T-helper 2 cell (primary cell): ENCODE measurements at regions not wholly inside any gene's neighbourhood (a gene's known extent, or its start where the extent isn't known, plus 50 kb on each side); places are given as distances from the start of the nearest gene placed in this dataset.

Experiments used
- DNase-seq, 5 experiments: peaks; one replicate each; pipeline versions ENCODE4 v3.0.0 to v3.0.0-alpha.2; 2012 to 2022

- no peak for DNase-seq
These were observed 758.0 kb upstream of the B3GALT2 start for GRCh38 chr1:193944454-193944853.

GRCh38 chr1:193940176-193940575 lies 753.8 kb upstream of the B3GALT2 start:
- DNase-seq: no peak

- no peak for DNase-seq
These were observed 753.2 kb upstream of the B3GALT2 start for GRCh38 chr1:193939585-193939984.

- no peak for DNase-seq
These were observed 750.9 kb upstream of the B3GALT2 start for GRCh38 chr1:193937308-193937707.

- no peak for DNase-seq
These were observed 746.6 kb upstream of the B3GALT2 start for GRCh38 chr1:193932979-193933378.

- DNase-seq: no peak
These were observed 744.9 kb upstream of the B3GALT2 start for GRCh38 chr1:193931356-193931755.

- DNase-seq: peak in 1 of 5 experiments; percentile 9
These were observed 743.1 kb upstream of the B3GALT2 start for GRCh38 chr1:193929374-193930033.

GRCh38 chr1:193927550-193927949 lies 741.1 kb upstream of the B3GALT2 start:
- peak in 1 of 5 experiments; percentile 23 for DNase-seq

GRCh38 chr1:193926956-193927355 lies 740.5 kb upstream of the B3GALT2 start:
- no peak for DNase-seq

- no peak for DNase-seq
These were observed 733.4 kb upstream of the B3GALT2 start for GRCh38 chr1:193919827-193920226.

GRCh38 chr1:193916452-193916851 lies 730.0 kb upstream of the B3GALT2 start:
- DNase-seq: no peak

GRCh38 chr1:193914871-193915270 lies 728.5 kb upstream of the B3GALT2 start:
- DNase-seq: no peak

GRCh38 chr1:193909406-193910082 lies 723.1 kb upstream of the B3GALT2 start:
- DNase-seq: no peak

- DNase-seq: no peak
These were observed 719.1 kb upstream of the B3GALT2 start for GRCh38 chr1:193905288-193906085.

- DNase-seq: no peak
These were observed 705.4 kb upstream of the B3GALT2 start for GRCh38 chr1:193891788-193892187.

GRCh38 chr1:193890935-193891334 lies 704.5 kb upstream of the B3GALT2 start:
- DNase-seq: no peak

- no peak for DNase-seq
These were observed 698.6 kb upstream of the B3GALT2 start for GRCh38 chr1:193884848-193885558.

GRCh38 chr1:193877920-193878319 lies 691.5 kb upstream of the B3GALT2 start:
- peak in 1 of 5 experiments; percentile 6 for DNase-seq

- DNase-seq: no peak
These were observed 682.0 kb upstream of the B3GALT2 start for GRCh38 chr1:193868425-193868824.

GRCh38 chr1:193856261-193856660 lies 669.8 kb upstream of the B3GALT2 start:
- DNase-seq: no peak

- DNase-seq: no peak
These were observed 664.3 kb upstream of the B3GALT2 start for GRCh38 chr1:193850745-193851144.

GRCh38 chr1:193846876-193847604 lies 660.6 kb upstream of the B3GALT2 start:
- no peak for DNase-seq
